ENCODE measurements at regions not wholly inside any gene's neighbourhood (a gene's known extent, or its start where the extent isn't known, plus 50 kb on each side); places are given as distances from the start of the nearest gene placed in this dataset.
"Not testable (repeated sequence)": the region's sequence is repeated elsewhere in the genome, so short reads cannot be mapped to it uniquely, and the experiment has no call there.

- no peak overlapping the region for H2AFZ ChIP-seq (ENCODE audit: low read length)
- H3F3A ChIP-seq (ENCODE audit: low read depth) = no peaks in the 10 kb centered on the region
- H3K36me3 ChIP-seq (ENCODE audit: insufficient read depth, low read length) = no peaks in the 10 kb centered on the region
- no peaks in the 10 kb centered on the region for H3K27me3 ChIP-seq (ENCODE audit: insufficient read depth, low read length, poor library complexity, severe bottlenecking)
- H3K4me1 ChIP-seq (ENCODE audit: insufficient read depth, low read length, poor library complexity, severe bottlenecking) = peaks cover 26% of the 10 kb centered on the region
- H3K9me2 ChIP-seq (replicated peaks; ENCODE audit: low read depth, low read length) = no peaks in the 10 kb centered on the region
- H3K79me2 ChIP-seq (ENCODE audit: insufficient read depth, low read length) = no peaks in the 10 kb centered on the region
- H4K20me1 ChIP-seq (ENCODE audit: insufficient read depth, low read length, poor library complexity, severe bottlenecking) = no peaks in the 10 kb centered on the region
- H3K4me2 ChIP-seq (ENCODE audit: low read depth, low read length, poor library complexity, severe bottlenecking) = no peak overlapping the region
- H3K9me3 ChIP-seq (ENCODE audit: insufficient read depth, low read depth, low read length) = no peaks in the 10 kb centered on the region
- H3K9ac ChIP-seq (ENCODE audit: low read depth, low read length, poor library complexity, severe bottlenecking) = no peak overlapping the region
- no peak for TF ChIP-seq CTCF (conservative IDR thresholded peaks at IDR 0.05; ENCODE audit: low read length)
- no peak for TF ChIP-seq EZH2phosphoT487 (IDR thresholded peaks at IDR 0.05; ENCODE audit: borderline replicate concordance)
- no peak overlapping the region for H3K4me3 ChIP-seq (ENCODE audit: low read length, poor library complexity, severe bottlenecking)
These were observed 73.4 kb upstream of the MELK start for GRCh38 chr9:36499174-36499890.

GRCh38 chr9:36493564-36493963 lies 79.1 kb upstream of the MELK start:
- not testable (repeated sequence) for H3F3A ChIP-seq (ENCODE audit: low read depth); H3K9me3 ChIP-seq (ENCODE audit: insufficient read depth, low read depth, low read length); H3K27me3 ChIP-seq (ENCODE audit: insufficient read depth, low read length, poor library complexity, severe bottlenecking); H3K4me2 ChIP-seq (ENCODE audit: low read depth, low read length, poor library complexity, severe bottlenecking); H4K20me1 ChIP-seq (ENCODE audit: insufficient read depth, low read length, poor library complexity, severe bottlenecking); H3K9me2 ChIP-seq (replicated peaks; ENCODE audit: low read depth, low read length); H3K79me2 ChIP-seq (ENCODE audit: insufficient read depth, low read length); H3K36me3 ChIP-seq (ENCODE audit: insufficient read depth, low read length); H3K9ac ChIP-seq (ENCODE audit: low read depth, low read length, poor library complexity, severe bottlenecking); H2AFZ ChIP-seq (ENCODE audit: low read length); H3K4me3 ChIP-seq (ENCODE audit: low read length, poor library complexity, severe bottlenecking)
- peaks cover 26% of the 10 kb centered on the region for H3K4me1 ChIP-seq (ENCODE audit: insufficient read depth, low read length, poor library complexity, severe bottlenecking)

- Histone ChIP-seq H3K4me2 (ENCODE audit: low read depth, low read length, poor library complexity, severe bottlenecking) (peak overlapping the region; percentile 37), H3K79me2 (ENCODE audit: insufficient read depth, low read length) (no peaks in the 10 kb centered on the region), H3K9ac (ENCODE audit: low read depth, low read length, poor library complexity, severe bottlenecking) (no peak overlapping the region), H4K20me1 (ENCODE audit: insufficient read depth, low read length, poor library complexity, severe bottlenecking) (no peaks in the 10 kb centered on the region), H3F3A (ENCODE audit: low read depth) (no peaks in the 10 kb centered on the region), H2AFZ (ENCODE audit: low read length) (peak overlapping the region; percentile 5; the same call in 1 of the 2 replicates), H3K36me3 (ENCODE audit: insufficient read depth, low read length) (no peaks in the 10 kb centered on the region), H3K4me3 (ENCODE audit: low read length, poor library complexity, severe bottlenecking) (no peak overlapping the region), H3K27me3 (ENCODE audit: insufficient read depth, low read length, poor library complexity, severe bottlenecking) (no peaks in the 10 kb centered on the region), H3K9me3 (ENCODE audit: insufficient read depth, low read depth, low read length) (no peaks in the 10 kb centered on the region), H3K9me2 (replicated peaks; ENCODE audit: low read depth, low read length) (no peaks in the 10 kb centered on the region), H3K4me1 (ENCODE audit: insufficient read depth, low read length, poor library complexity, severe bottlenecking) (peaks cover 33% of the 10 kb centered on the region)
- TF ChIP-seq EZH2phosphoT487 (IDR thresholded peaks at IDR 0.05; ENCODE audit: borderline replicate concordance) (no peak), CTCF (conservative IDR thresholded peaks at IDR 0.05; ENCODE audit: low read length) (no peak)
These were observed 79.8 kb upstream of the MELK start for GRCh38 chr9:36492865-36493264.

GRCh38 chr9:36489453-36489852 lies 83.2 kb upstream of the MELK start:
- H3K4me1 ChIP-seq (ENCODE audit: insufficient read depth, low read length, poor library complexity, severe bottlenecking) = peaks cover 34% of the 10 kb centered on the region
- H3K4me2 ChIP-seq (ENCODE audit: low read depth, low read length, poor library complexity, severe bottlenecking) = no peak overlapping the region
- H3K36me3 ChIP-seq (ENCODE audit: insufficient read depth, low read length) = no peaks in the 10 kb centered on the region
- no peak overlapping the region for H3K9ac ChIP-seq (ENCODE audit: low read depth, low read length, poor library complexity, severe bottlenecking)
- H3K9me3 ChIP-seq (ENCODE audit: insufficient read depth, low read depth, low read length) = no peaks in the 10 kb centered on the region
- H3K79me2 ChIP-seq (ENCODE audit: insufficient read depth, low read length) = peaks cover 26% of the 10 kb centered on the region
- no peaks in the 10 kb centered on the region for H3F3A ChIP-seq (ENCODE audit: low read depth)
- no peaks in the 10 kb centered on the region for H3K9me2 ChIP-seq (replicated peaks; ENCODE audit: low read depth, low read length)
- TF ChIP-seq CTCF (conservative IDR thresholded peaks at IDR 0.05; ENCODE audit: low read length) (no peak), EZH2phosphoT487 (IDR thresholded peaks at IDR 0.05; ENCODE audit: borderline replicate concordance) (no peak)
- no peak overlapping the region for H2AFZ ChIP-seq (ENCODE audit: low read length)
- no peaks in the 10 kb centered on the region for H3K27me3 ChIP-seq (ENCODE audit: insufficient read depth, low read length, poor library complexity, severe bottlenecking)
- H4K20me1 ChIP-seq (ENCODE audit: insufficient read depth, low read length, poor library complexity, severe bottlenecking) = peaks cover 15% of the 10 kb centered on the region
- H3K4me3 ChIP-seq (ENCODE audit: low read length, poor library complexity, severe bottlenecking) = no peak overlapping the region
